ENCODE measurements at regions not wholly inside any gene's neighbourhood (a gene's known extent, or its start where the extent isn't known, plus 50 kb on each side); places are given as distances from the start of the nearest gene placed in this dataset.

DNA sequence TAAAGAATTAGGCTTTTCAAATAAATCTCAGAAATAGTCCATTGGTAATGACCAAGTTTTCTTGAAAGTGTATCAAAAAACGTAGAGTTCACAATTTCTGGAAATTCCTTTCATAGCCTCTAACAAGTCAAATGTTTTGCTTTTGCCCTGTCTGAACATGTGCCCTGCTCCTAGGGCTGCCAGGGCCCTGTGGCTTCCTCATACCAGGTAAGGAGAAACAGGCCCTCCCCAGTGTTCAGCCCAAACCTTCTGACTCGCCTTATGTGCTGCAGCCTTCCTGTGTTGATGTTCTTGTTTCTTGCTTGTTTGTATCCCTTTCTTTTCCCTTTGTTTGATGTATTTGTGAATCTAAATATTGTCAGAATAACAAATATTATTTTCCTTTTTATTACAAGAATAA lies 146.1 kb upstream of the PACRGL start:
- no peak for TF ChIP-seq ESRRG (CRISPR knock-in tag; IDR thresholded peaks at IDR 0.05)
- no peak for TF ChIP-seq ZFP30 (CRISPR knock-in tag; IDR thresholded peaks at IDR 0.05)
